ENCODE measurements at regions not wholly inside any gene's neighbourhood (a gene's known extent, or its start where the extent isn't known, plus 50 kb on each side); places are given as distances from the start of the nearest gene placed in this dataset.

DNA sequence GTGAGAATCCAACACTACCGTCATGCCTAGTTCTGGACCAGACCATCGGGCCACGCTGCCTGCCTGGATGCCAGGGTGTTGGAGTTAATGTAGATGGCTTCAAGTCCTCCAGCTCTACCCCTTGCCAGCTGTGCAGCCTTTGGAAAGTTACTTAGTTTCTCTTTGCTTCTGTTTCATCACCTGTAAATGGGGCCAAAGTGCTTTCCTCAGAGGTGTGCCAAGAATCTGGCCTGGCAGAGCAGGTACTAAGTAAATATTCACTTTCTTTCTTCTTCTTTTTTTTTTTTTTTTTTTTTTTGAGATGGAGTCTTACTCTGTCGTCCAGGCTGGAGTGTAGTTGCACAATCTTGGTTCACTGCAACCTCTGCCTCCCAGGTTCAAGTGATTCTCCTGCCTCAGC lies 159.5 kb upstream of the RPL38 start:
- no peak for DNase-seq (ENCODE audit: low spot score)

DNA sequence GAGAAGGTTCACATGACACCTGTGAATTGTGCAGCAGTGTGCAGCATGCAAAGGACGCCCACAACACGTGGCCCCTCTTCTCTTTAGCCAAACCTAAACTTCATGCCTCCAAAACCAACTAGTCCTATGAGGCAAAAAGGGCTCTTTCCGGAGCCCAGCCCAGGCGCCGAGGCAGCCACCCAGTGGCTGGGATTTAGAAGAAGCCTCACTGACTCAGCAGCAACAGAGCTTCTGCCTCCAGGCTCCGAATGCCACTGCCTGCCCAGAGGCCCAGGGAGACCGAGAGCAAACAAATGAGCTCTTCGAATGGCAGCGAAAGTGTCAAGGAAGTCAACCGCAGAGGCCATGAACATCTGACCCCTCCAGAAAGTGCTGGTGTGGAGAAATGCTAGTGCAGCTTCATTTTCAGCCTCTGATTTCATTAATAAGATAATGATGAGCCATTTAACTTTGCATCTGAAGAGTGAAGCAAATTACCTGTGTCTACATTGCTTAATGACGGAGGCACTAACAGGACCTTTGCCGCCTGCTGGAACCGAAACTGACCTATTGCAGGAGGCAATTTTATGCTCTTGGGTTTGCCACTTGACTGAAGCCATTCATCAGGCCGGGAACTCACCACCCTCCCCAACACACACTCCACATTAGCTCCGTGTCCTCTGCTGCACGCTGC lies 157.7 kb upstream of the RPL38 start:
- no peak for TF ChIP-seq CTCF (IDR thresholded peaks at IDR 0.05; ENCODE audit: extremely low read depth, missing control alignments)
- DNase-seq (ENCODE audit: low spot score) = no peak

More for the DNA sequence above, 159.5 kb upstream of the RPL38 start:
- no peak for TF ChIP-seq CTCF (IDR thresholded peaks at IDR 0.05; ENCODE audit: extremely low read depth, missing control alignments)

- no peak for TF ChIP-seq CTCF (IDR thresholded peaks at IDR 0.05; ENCODE audit: extremely low read depth, missing control alignments)
- DNase-seq (ENCODE audit: low spot score) = no peak
Observed at GRCh38 chr17:74049167-74049966, 154.1 kb upstream of the RPL38 start.

- TF ChIP-seq CTCF (IDR thresholded peaks at IDR 0.05; ENCODE audit: extremely low read depth, missing control alignments) = no peak
- no peak for DNase-seq (ENCODE audit: low spot score)
Observed at GRCh38 chr17:74049967-74050458, 153.5 kb upstream of the RPL38 start.

- no peak for TF ChIP-seq CTCF (IDR thresholded peaks at IDR 0.05; ENCODE audit: extremely low read depth, missing control alignments)
- DNase-seq (ENCODE audit: low spot score) = no peak
Observed at GRCh38 chr17:74051348-74051747, 152.1 kb upstream of the RPL38 start.

GRCh38 chr17:74052993-74053711 lies 150.3 kb upstream of the RPL38 start:
- no peak for TF ChIP-seq CTCF (IDR thresholded peaks at IDR 0.05; ENCODE audit: extremely low read depth, missing control alignments)
- DNase-seq (ENCODE audit: low spot score) = no peak

DNA sequence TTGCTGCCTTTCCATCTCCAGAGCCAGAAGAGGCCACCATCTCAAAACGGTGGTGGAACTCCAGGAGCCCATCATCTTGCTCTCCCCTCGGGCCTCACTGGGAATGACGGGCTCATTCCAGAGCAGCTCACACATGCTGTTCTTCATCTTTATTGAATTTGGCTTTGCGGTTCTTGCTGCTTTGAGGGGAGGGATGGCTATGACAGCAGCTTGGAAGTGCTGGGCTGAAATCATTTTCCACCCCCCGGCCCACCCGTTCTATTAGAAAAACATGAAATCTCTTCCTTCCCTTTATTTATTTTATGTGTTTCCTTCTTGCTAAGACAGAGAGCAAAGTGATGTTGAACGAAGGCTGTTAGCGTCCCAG lies 149.8 kb upstream of the RPL38 start:
- DNase-seq (ENCODE audit: low spot score) = no peak
- TF ChIP-seq CTCF (IDR thresholded peaks at IDR 0.05; ENCODE audit: extremely low read depth, missing control alignments) = no peak

Measured in GM20000 (cell line).